SK-N-SH (cell line): ENCODE measurements at regions not wholly inside any gene's neighbourhood (a gene's known extent, or its start where the extent isn't known, plus 50 kb on each side); places are given as distances from the start of the nearest gene placed in this dataset.

Source experiments
- ELF1 ChIP-seq: IDR thresholded peaks from 2 replicates; pipeline ENCODE4 v1.4.0; 2012
- FOXJ3 ChIP-seq: sonication (generic); formaldehyde crosslinking; IDR thresholded peaks from 2 replicates; pipeline ENCODE4 v1.5.1; 2020; ENCODE audit warnings: mild to moderate bottlenecking, missing genetic modification reagents
- FOXM1 ChIP-seq: IDR thresholded peaks from 2 replicates; pipeline ENCODE4 v1.4.0; 2012; ENCODE audit warnings: low read depth, mild to moderate bottlenecking
- RCOR1 ChIP-seq: fragments of 150-350 bp; IDR thresholded peaks from 2 replicates; pipeline ENCODE4 v1.6.1; 2017; ENCODE audit warnings: antibody characterized with exemption, low read length
- SMC3 ChIP-seq: IDR thresholded peaks from 2 replicates; pipeline ENCODE4 v1.6.1; 2012; ENCODE audit warnings: low read depth, low read length, improper control_type of control experiment
- TAF1 ChIP-seq: IDR thresholded peaks from 2 replicates; pipeline ENCODE4 v1.6.1; 2012; ENCODE audit warnings: low read depth, mild to moderate bottlenecking, low read length, moderate library complexity, borderline replicate concordance
- TF ChIP-seq, protein P1 (sequence below): IDR thresholded peaks from 2 replicates; pipeline ENCODE4 v1.4.0; 2012; ENCODE audit warnings: low read depth
- TF ChIP-seq, protein P2 (sequence below): IDR thresholded peaks from 2 replicates; pipeline ENCODE4 v1.4.0; 2012; ENCODE audit warnings: low read depth, borderline replicate concordance
- TF ChIP-seq, protein P3 (sequence below): fragments of 200-600 bp; sonication (generic); IDR thresholded peaks from 2 replicates; pipeline ENCODE4 v1.6.1; 2017; ENCODE audit warnings: antibody characterized with exemption, mild to moderate bottlenecking, moderate library complexity

DNA sequence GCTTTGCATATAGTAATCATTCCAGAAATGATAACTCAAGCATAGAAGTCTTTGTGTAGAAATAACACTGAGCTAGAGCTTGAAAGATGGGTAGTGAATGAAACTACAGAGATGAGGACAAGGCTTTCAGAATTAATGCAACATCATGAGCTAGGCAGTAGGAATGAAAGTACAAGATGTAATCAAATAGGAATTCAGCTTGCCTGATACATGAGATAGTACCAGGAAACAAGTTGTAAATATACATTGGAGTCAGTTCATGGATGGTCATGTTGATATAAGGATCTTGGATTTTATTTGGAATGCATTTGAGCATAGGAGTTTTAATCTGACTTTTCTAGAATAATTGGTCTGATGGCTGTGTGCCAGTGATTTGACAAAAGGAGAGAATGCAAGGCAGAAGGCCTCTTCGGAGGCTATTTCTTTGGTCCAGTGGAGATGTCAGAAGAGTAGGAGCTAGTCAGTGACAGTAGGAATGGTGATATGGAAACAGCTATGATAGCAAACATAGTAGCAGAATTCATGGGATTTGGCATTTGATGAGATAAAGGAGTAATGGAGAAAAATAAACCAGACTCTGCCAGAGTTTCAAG lies 206.4 kb upstream of the PACRGL start:
- TF ChIP-seq, protein P1, sequence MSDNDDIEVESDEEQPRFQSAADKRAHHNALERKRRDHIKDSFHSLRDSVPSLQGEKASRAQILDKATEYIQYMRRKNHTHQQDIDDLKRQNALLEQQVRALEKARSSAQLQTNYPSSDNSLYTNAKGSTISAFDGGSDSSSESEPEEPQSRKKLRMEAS: no peak
- TF ChIP-seq, protein P2, sequence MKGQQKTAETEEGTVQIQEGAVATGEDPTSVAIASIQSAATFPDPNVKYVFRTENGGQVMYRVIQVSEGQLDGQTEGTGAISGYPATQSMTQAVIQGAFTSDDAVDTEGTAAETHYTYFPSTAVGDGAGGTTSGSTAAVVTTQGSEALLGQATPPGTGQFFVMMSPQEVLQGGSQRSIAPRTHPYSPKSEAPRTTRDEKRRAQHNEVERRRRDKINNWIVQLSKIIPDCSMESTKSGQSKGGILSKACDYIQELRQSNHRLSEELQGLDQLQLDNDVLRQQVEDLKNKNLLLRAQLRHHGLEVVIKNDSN: no peak
- TF ChIP-seq RCOR1: no peak
- no peak for TF ChIP-seq FOXJ3 (CRISPR knock-in tag)
- TF ChIP-seq, protein P3, sequence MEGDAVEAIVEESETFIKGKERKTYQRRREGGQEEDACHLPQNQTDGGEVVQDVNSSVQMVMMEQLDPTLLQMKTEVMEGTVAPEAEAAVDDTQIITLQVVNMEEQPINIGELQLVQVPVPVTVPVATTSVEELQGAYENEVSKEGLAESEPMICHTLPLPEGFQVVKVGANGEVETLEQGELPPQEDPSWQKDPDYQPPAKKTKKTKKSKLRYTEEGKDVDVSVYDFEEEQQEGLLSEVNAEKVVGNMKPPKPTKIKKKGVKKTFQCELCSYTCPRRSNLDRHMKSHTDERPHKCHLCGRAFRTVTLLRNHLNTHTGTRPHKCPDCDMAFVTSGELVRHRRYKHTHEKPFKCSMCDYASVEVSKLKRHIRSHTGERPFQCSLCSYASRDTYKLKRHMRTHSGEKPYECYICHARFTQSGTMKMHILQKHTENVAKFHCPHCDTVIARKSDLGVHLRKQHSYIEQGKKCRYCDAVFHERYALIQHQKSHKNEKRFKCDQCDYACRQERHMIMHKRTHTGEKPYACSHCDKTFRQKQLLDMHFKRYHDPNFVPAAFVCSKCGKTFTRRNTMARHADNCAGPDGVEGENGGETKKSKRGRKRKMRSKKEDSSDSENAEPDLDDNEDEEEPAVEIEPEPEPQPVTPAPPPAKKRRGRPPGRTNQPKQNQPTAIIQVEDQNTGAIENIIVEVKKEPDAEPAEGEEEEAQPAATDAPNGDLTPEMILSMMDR: no peak
- TF ChIP-seq ELF1: no peak
- no peak for TF ChIP-seq FOXM1
- no peak for TF ChIP-seq SMC3
- no peak for TF ChIP-seq TAF1
